ENCODE measurements at regions not wholly inside any gene's neighbourhood (a gene's known extent, or its start where the extent isn't known, plus 50 kb on each side); places are given as distances from the start of the nearest gene placed in this dataset.

DNA sequence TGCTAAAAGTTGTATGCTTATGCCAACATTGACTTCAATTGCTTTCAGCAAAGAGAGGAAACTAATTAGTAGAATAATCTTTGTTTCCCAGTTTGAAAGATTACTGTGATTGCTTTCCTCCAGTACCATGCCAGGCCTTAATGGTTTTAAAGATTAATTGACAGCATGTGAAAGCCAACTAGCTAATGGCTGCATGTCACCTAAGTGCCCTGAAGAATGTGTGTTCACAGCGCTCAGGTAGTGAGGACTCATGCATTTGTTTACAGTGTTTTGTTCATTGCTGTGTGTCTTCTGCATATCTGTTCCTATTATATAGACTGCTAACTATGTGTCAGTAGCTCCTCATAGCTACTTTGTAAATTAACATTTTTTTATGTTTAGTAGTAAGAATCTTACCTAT lies 335.6 kb downstream of the LRRIQ3 start:
- TF ChIP-seq, protein P1, sequence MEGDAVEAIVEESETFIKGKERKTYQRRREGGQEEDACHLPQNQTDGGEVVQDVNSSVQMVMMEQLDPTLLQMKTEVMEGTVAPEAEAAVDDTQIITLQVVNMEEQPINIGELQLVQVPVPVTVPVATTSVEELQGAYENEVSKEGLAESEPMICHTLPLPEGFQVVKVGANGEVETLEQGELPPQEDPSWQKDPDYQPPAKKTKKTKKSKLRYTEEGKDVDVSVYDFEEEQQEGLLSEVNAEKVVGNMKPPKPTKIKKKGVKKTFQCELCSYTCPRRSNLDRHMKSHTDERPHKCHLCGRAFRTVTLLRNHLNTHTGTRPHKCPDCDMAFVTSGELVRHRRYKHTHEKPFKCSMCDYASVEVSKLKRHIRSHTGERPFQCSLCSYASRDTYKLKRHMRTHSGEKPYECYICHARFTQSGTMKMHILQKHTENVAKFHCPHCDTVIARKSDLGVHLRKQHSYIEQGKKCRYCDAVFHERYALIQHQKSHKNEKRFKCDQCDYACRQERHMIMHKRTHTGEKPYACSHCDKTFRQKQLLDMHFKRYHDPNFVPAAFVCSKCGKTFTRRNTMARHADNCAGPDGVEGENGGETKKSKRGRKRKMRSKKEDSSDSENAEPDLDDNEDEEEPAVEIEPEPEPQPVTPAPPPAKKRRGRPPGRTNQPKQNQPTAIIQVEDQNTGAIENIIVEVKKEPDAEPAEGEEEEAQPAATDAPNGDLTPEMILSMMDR (IDR thresholded peaks at IDR 0.05; ENCODE audit: poor library complexity, severe bottlenecking), result no peak
- TF ChIP-seq SMC3 (conservative IDR thresholded peaks at IDR 0.05; ENCODE audit: poor library complexity) (no peak), EP300 (conservative IDR thresholded peaks at IDR 0.05; ENCODE audit: poor library complexity, severe bottlenecking) (no peak), POLR2AphosphoS5 (IDR thresholded peaks at IDR 0.05) (no peak), EZH2 (IDR thresholded peaks at IDR 0.05; ENCODE audit: borderline replicate concordance, insufficient read depth, low read length, poor library complexity, severe bottlenecking) (no peak), RAD21 (conservative IDR thresholded peaks at IDR 0.05) (no peak), MXI1 (conservative IDR thresholded peaks at IDR 0.05; ENCODE audit: poor library complexity, severe bottlenecking) (no peak)
